ENCODE measurements at regions not wholly inside any gene's neighbourhood (a gene's known extent, or its start where the extent isn't known, plus 50 kb on each side); places are given as distances from the start of the nearest gene placed in this dataset.
"Not testable (repeated sequence)": the region's sequence is repeated elsewhere in the genome, so short reads cannot be mapped to it uniquely, and the experiment has no call there.

- no peak for TF ChIP-seq CTCF (IDR thresholded peaks at IDR 0.05; ENCODE audit: insufficient read depth, low read length, poor library complexity, severe bottlenecking)
- Histone ChIP-seq H3K4me3 (replicated peaks; ENCODE audit: low read depth, low read length) (no peak overlapping the region), H3K36me3 (ENCODE audit: control insufficient read depth, insufficient read depth, low read length) (no peaks in the 10 kb centered on the region), H3K27me3 (replicated peaks; ENCODE audit: control insufficient read depth, insufficient read depth, low read length) (no peaks in the 10 kb centered on the region)
- DNase-seq (ENCODE audit: extremely low read depth, insufficient read length), result no peak
Measured at GRCh38 chr2:33709951-33710350, 110.9 kb upstream of the FAM98A start.

- H3K27me3 ChIP-seq (replicated peaks; ENCODE audit: control insufficient read depth, insufficient read depth, low read length), result no peaks in the 10 kb centered on the region
- DNase-seq (ENCODE audit: extremely low read depth, insufficient read length), result no peak
- no peak for TF ChIP-seq CTCF (IDR thresholded peaks at IDR 0.05; ENCODE audit: insufficient read depth, low read length, poor library complexity, severe bottlenecking)
- no peaks in the 10 kb centered on the region for H3K36me3 ChIP-seq (ENCODE audit: control insufficient read depth, insufficient read depth, low read length)
- H3K4me3 ChIP-seq (replicated peaks; ENCODE audit: low read depth, low read length), result peak overlapping the region; percentile 46
Measured at GRCh38 chr2:33707312-33707711, 108.2 kb upstream of the FAM98A start.

- Histone ChIP-seq H3K4me3 (replicated peaks; ENCODE audit: low read depth, low read length) (peak overlapping the region; percentile 46), H3K27me3 (replicated peaks; ENCODE audit: control insufficient read depth, insufficient read depth, low read length) (no peaks in the 10 kb centered on the region), H3K36me3 (ENCODE audit: control insufficient read depth, insufficient read depth, low read length) (no peaks in the 10 kb centered on the region)
- peak; percentile 17 for DNase-seq (ENCODE audit: extremely low read depth, insufficient read length)
- no peak for TF ChIP-seq CTCF (IDR thresholded peaks at IDR 0.05; ENCODE audit: insufficient read depth, low read length, poor library complexity, severe bottlenecking)
Measured at GRCh38 chr2:33706410-33706809, 107.3 kb upstream of the FAM98A start.

DNA sequence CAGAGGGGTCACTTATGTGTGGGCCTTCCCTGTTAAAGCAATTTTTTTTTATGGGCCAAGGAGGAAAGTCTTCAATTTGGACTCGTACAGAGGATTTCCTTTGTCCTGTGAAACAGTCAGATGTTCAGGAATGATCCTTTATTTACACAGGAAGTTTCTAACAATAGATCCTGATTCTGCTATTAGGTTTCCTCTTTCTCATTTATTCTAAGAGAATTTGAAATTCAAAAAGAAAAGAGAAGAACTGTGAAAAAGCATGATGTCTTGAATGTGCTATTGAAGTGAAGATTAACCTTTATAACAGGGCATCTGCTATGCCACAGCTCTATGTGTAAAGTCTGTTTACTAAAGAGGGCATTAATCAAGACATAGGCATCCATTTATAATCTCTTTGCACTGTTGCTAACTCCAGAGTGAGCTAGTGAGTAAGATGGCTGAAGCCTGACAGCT, 105.3 kb upstream of the FAM98A start:
- Histone ChIP-seq H3K4me3 (replicated peaks; ENCODE audit: low read depth, low read length) (no peak overlapping the region), H3K36me3 (ENCODE audit: control insufficient read depth, insufficient read depth, low read length) (no peaks in the 10 kb centered on the region), H3K27me3 (replicated peaks; ENCODE audit: control insufficient read depth, insufficient read depth, low read length) (no peaks in the 10 kb centered on the region)
- no peak for TF ChIP-seq CTCF (IDR thresholded peaks at IDR 0.05; ENCODE audit: insufficient read depth, low read length, poor library complexity, severe bottlenecking)
- no peak for DNase-seq (ENCODE audit: extremely low read depth, insufficient read length)

GRCh38 chr2:33696234-33696633, 97.1 kb upstream of the FAM98A start:
- no peak overlapping the region for H3K4me3 ChIP-seq (replicated peaks; ENCODE audit: low read depth, low read length)
- TF ChIP-seq CTCF (IDR thresholded peaks at IDR 0.05; ENCODE audit: insufficient read depth, low read length, poor library complexity, severe bottlenecking), result no peak
- H3K27me3 ChIP-seq (replicated peaks; ENCODE audit: control insufficient read depth, insufficient read depth, low read length), result no peaks in the 10 kb centered on the region
- no peaks in the 10 kb centered on the region for H3K36me3 ChIP-seq (ENCODE audit: control insufficient read depth, insufficient read depth, low read length)
- no peak for DNase-seq (ENCODE audit: extremely low read depth, insufficient read length)

DNA sequence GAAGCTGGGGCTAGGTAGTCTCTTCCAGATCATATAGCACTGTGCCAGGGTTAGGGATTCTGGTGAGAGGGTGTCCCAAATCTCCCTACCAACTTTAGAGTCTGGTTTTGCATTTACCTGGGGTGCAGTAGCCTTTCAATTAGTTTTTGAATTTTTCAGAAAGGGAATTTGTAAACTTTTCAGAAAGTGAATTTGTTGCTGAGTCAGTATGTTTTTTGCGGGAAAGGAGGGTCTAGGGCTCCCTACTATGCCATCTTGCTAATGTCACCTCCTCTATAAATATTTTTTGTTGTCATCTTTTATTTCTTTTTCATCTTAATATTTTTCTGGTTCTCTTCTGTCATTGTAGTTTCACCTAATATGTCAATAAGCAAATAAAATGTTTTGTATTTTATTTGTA, 95.8 kb upstream of the FAM98A start:
- Histone ChIP-seq H3K4me3 (replicated peaks; ENCODE audit: low read depth, low read length) (no peak overlapping the region), H3K27me3 (replicated peaks; ENCODE audit: control insufficient read depth, insufficient read depth, low read length) (no peaks in the 10 kb centered on the region), H3K36me3 (ENCODE audit: control insufficient read depth, insufficient read depth, low read length) (no peaks in the 10 kb centered on the region)
- no peak for DNase-seq (ENCODE audit: extremely low read depth, insufficient read length)
- TF ChIP-seq CTCF (IDR thresholded peaks at IDR 0.05; ENCODE audit: insufficient read depth, low read length, poor library complexity, severe bottlenecking), result no peak

GRCh38 chr2:33690686-33691085, 91.6 kb upstream of the FAM98A start:
- not testable (repeated sequence) for DNase-seq (ENCODE audit: extremely low read depth, insufficient read length); H3K36me3 ChIP-seq (ENCODE audit: control insufficient read depth, insufficient read depth, low read length); H3K27me3 ChIP-seq (replicated peaks; ENCODE audit: control insufficient read depth, insufficient read depth, low read length); H3K4me3 ChIP-seq (replicated peaks; ENCODE audit: low read depth, low read length)

All from GM06990 (cell line).